HepG2 (cell line): ENCODE measurements at regions not wholly inside any gene's neighbourhood (a gene's known extent, or its start where the extent isn't known, plus 50 kb on each side); places are given as distances from the start of the nearest gene placed in this dataset.

Experiments used
- ARID5B ChIP-seq: IDR thresholded peaks from 2 replicates; pipeline ENCODE4 v1.4.0; 2020; ENCODE audit warnings: mild to moderate bottlenecking, missing genetic modification reagents
- ASH2L ChIP-seq: fragments of 300-600, 200-600 bp; sonication (generic); IDR thresholded peaks from 2 replicates; pipeline ENCODE4 v1.7.0; 2017; ENCODE audit warnings: low read depth, mild to moderate bottlenecking, moderate library complexity, mixed read lengths, low read length; ENCODE audit not compliant: insufficient read length
- BCL6 ChIP-seq: IDR thresholded peaks from 2 replicates; pipeline ENCODE4 v1.6.1; 2016; ENCODE audit warnings: missing genetic modification reagents, missing compliant biosample characterization
- EEA1 ChIP-seq: sonication (generic); formaldehyde crosslinking; IDR thresholded peaks from 2 replicates; pipeline ENCODE4 v1.5.1; 2020; ENCODE audit warnings: mild to moderate bottlenecking, missing genetic modification reagents, borderline replicate concordance
- GFI1 ChIP-seq: sonication (generic); formaldehyde crosslinking; IDR thresholded peaks from 2 replicates; pipeline ENCODE4 v1.5.0; 2020; ENCODE audit warnings: missing genetic modification reagents, mild to moderate bottlenecking, borderline replicate concordance
- HDAC2 ChIP-seq: sonication (generic); formaldehyde crosslinking; IDR thresholded peaks from 2 replicates; pipeline ENCODE4 v1.4.0; 2020; ENCODE audit warnings: missing genetic modification reagents
- HNF4G ChIP-seq, 2 experiments: sonication (generic) in 1 of 2; formaldehyde crosslinking in 1 of 2; IDR thresholded peaks; 2 replicates each; pipeline versions ENCODE4 v1.4.0 to v1.6.1; 2011 to 2020; ENCODE audit warnings: borderline replicate concordance in 2 of 2, low read depth in 2 of 2, mild to moderate bottlenecking in 2 of 2, low read length in 1 of 2, missing genetic modification reagents in 1 of 2, moderate library complexity in 1 of 2
- NCOA2 ChIP-seq: sonication (generic); formaldehyde crosslinking; IDR thresholded peaks from 2 replicates; pipeline ENCODE4 v1.8.0; 2022; ENCODE audit warnings: inconsistent platforms
- NCOR1 ChIP-seq: fragments of 200-600 bp; sonication (generic); IDR thresholded peaks from 2 replicates; pipeline ENCODE4 v1.7.0; 2017; ENCODE audit warnings: antibody characterized with exemption, low read length, borderline replicate concordance
- POLR2A ChIP-seq, 2 experiments: IDR thresholded peaks; 2 replicates each; pipeline ENCODE4 v1.6.1; 2011; ENCODE audit warnings: low read depth in 2 of 2, low read length in 2 of 2, mild to moderate bottlenecking in 1 of 2, moderate library complexity in 1 of 2; ENCODE audit not compliant: insufficient read depth in 1 of 2
- RCOR2 ChIP-seq: IDR thresholded peaks from 2 replicates; pipeline ENCODE4 v1.6.1; 2016; ENCODE audit warnings: missing biosample characterization, missing genetic modification reagents
- SOX13 ChIP-seq, 3 experiments: fragments of 450-650 bp in 1 of 3; sonication (generic) in 1 of 3; formaldehyde crosslinking in 1 of 3; IDR thresholded peaks in 2 of 3; conservative IDR thresholded peaks in 1 of 3; 2 replicates each; pipeline versions ENCODE4 v1.5.0 to v1.6.1; 2016 to 2020; ENCODE audit warnings: antibody characterized with exemption in 1 of 3, mild to moderate bottlenecking in 1 of 3, missing compliant biosample characterization in 1 of 3, missing genetic modification reagents in 1 of 3, moderate library complexity in 1 of 3
- TFDP2 ChIP-seq: sonication (generic); formaldehyde crosslinking; IDR thresholded peaks from 2 replicates; pipeline ENCODE4 v1.4.0; 2020; ENCODE audit warnings: missing genetic modification reagents
- TRIM24 ChIP-seq: sonication (generic); formaldehyde crosslinking; IDR thresholded peaks from 2 replicates; pipeline ENCODE4 v1.8.0; 2022; ENCODE audit warnings: mild to moderate bottlenecking, missing genetic modification reagents
- ZBTB25 ChIP-seq: IDR thresholded peaks from 2 replicates; pipeline ENCODE4 v1.6.1; 2018; ENCODE audit warnings: missing genetic modification reagents
- ZNF326 ChIP-seq: sonication (generic); formaldehyde crosslinking; IDR thresholded peaks from 2 replicates; pipeline ENCODE4 v1.4.0; 2020; ENCODE audit warnings: missing genetic modification reagents, borderline replicate concordance
- ZNF850 ChIP-seq: sonication (generic); formaldehyde crosslinking; conservative IDR thresholded peaks from 2 replicates; pipeline ENCODE4 v1.9.0; 2021; ENCODE audit warnings: mild to moderate bottlenecking, missing genetic modification reagents
- TF ChIP-seq, protein P1 (sequence below): IDR thresholded peaks from 2 replicates; pipeline ENCODE4 v1.6.1; 2016; ENCODE audit warnings: mild to moderate bottlenecking
- TF ChIP-seq, protein P2 (sequence below): sonication (generic); formaldehyde crosslinking; IDR thresholded peaks from 2 replicates; pipeline ENCODE4 v1.4.0; 2020; ENCODE audit warnings: missing genetic modification reagents

GRCh38 chr7:77479536-77480088 is 57.5 kb upstream of the PTPN12 start (continued):
- TF ChIP-seq, protein P1, sequence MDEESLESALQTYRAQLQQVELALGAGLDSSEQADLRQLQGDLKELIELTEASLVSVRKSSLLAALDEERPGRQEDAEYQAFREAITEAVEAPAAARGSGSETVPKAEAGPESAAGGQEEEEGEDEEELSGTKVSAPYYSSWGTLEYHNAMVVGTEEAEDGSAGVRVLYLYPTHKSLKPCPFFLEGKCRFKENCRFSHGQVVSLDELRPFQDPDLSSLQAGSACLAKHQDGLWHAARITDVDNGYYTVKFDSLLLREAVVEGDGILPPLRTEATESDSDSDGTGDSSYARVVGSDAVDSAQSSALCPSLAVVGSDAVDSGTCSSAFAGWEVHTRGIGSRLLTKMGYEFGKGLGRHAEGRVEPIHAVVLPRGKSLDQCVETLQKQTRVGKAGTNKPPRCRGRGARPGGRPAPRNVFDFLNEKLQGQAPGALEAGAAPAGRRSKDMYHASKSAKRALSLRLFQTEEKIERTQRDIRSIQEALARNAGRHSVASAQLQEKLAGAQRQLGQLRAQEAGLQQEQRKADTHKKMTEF (CRISPR knock-in tag): no peak
- peak; percentile 78; the same call in 1 of the 2 replicates for TF ChIP-seq NCOA2 (CRISPR knock-in tag)
- no peak for TF ChIP-seq TFDP2 (CRISPR knock-in tag)
- no peak for TF ChIP-seq ZNF850 (CRISPR knock-in tag)
- TF ChIP-seq ZBTB25: 0 out of 2 replicates have a peak, but pooled peaks have one; percentile 25
- peak; percentile 59 for TF ChIP-seq ARID5B (CRISPR knock-in tag)
- TF ChIP-seq HNF4G (IDR thresholded peaks at IDR 0.05; ENCODE audit: borderline replicate concordance, low read depth, low read length): peak; percentile 73; the same call in 1 of the 2 replicates
- TF ChIP-seq HNF4G (CRISPR knock-in tag; IDR thresholded peaks at IDR 0.05; ENCODE audit: borderline replicate concordance, low read depth): no peak
- TF ChIP-seq SOX13 (IDR thresholded peaks at IDR 0.05): no peak
- TF ChIP-seq SOX13 (CRISPR knock-in tag; conservative IDR thresholded peaks at IDR 0.05 in 1 of 2, IDR thresholded peaks at IDR 0.05 in 1 of 2): peak in 1 of 2 experiments; percentile 66; a peak in 2 of 4 replicates
- peak; percentile 50; the same call in 1 of the 2 replicates for TF ChIP-seq GFI1
- peak; percentile 28; the same call in 1 of the 2 replicates for TF ChIP-seq HDAC2 (CRISPR knock-in tag)
- TF ChIP-seq EEA1: no peak
- no peak for TF ChIP-seq ZNF326 (CRISPR knock-in tag)
- TF ChIP-seq NCOR1: peak; percentile 45
- TF ChIP-seq BCL6 (CRISPR knock-in tag): peak; percentile 72; the same call in 1 of the 2 replicates
- TF ChIP-seq, protein P2, sequence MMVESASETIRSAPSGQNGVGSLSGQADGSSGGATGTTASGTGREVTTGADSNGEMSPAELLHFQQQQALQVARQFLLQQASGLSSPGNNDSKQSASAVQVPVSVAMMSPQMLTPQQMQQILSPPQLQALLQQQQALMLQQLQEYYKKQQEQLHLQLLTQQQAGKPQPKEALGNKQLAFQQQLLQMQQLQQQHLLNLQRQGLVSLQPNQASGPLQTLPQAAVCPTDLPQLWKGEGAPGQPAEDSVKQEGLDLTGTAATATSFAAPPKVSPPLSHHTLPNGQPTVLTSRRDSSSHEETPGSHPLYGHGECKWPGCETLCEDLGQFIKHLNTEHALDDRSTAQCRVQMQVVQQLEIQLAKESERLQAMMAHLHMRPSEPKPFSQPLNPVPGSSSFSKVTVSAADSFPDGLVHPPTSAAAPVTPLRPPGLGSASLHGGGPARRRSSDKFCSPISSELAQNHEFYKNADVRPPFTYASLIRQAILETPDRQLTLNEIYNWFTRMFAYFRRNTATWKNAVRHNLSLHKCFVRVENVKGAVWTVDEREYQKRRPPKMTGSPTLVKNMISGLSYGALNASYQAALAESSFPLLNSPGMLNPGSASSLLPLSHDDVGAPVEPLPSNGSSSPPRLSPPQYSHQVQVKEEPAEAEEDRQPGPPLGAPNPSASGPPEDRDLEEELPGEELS (CRISPR knock-in tag): peak; percentile 68; the same call in 1 of the 2 replicates
- 0 out of 4 replicates have a peak, but pooled peaks of 1 of the 2 experiments have one; percentile 34 for TF ChIP-seq POLR2A (IDR thresholded peaks at IDR 0.05; ENCODE audit: insufficient read depth in 1 of 2, low read depth in 2 of 2, low read length in 2 of 2)
- TF ChIP-seq RCOR2 (CRISPR knock-in tag): no peak
- TF ChIP-seq ASH2L: peak; percentile 25
- TF ChIP-seq TRIM24: no peak
